ENCODE measurements at regions not wholly inside any gene's neighbourhood (a gene's known extent, or its start where the extent isn't known, plus 50 kb on each side); places are given as distances from the start of the nearest gene placed in this dataset.
A peak's percentile ranks its signal among the peaks of the same experiment; 100 is the strongest.

DNA sequence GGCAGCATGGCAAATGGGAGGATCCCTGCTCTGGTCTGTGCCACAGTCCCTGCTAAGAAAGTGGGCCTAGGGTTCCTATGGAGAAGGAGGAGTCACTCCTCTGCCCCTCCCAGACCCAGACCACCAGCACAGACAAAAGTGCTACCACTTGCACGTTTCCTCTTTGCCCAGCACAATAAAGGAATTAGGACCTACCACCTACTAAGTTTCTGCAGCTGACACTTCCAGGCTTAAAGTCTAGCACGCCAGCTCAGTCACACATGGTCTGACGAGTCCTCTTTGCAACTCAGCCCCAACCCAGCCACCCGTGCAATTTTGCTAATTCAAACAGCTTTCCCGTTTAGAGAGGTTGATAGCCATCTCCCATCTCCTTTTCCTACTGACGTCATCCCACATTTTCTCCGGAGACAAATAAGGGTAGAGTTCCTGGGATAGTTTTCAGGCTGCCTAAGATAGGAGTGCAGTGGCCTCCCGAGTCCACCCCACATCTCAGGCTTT lies 66.2 kb upstream of the PTGR2 start:
- H3K4me3 ChIP-seq = peak overlapping the region; percentile 80
- peak in 1 of 2 donors; percentile 85 for DNase-seq (ENCODE audit: low read depth in 1 of 2, low spot score in 1 of 2)
- H3K36me3 ChIP-seq = no peaks in the 10 kb centered on the region
- peaks cover 45% of the 10 kb centered on the region for H3K4me1 ChIP-seq (ENCODE audit: low read depth)
- no peak overlapping the region for H3K27ac ChIP-seq
- H3K27me3 ChIP-seq = no peaks in the 10 kb centered on the region
- TF ChIP-seq, protein P1, sequence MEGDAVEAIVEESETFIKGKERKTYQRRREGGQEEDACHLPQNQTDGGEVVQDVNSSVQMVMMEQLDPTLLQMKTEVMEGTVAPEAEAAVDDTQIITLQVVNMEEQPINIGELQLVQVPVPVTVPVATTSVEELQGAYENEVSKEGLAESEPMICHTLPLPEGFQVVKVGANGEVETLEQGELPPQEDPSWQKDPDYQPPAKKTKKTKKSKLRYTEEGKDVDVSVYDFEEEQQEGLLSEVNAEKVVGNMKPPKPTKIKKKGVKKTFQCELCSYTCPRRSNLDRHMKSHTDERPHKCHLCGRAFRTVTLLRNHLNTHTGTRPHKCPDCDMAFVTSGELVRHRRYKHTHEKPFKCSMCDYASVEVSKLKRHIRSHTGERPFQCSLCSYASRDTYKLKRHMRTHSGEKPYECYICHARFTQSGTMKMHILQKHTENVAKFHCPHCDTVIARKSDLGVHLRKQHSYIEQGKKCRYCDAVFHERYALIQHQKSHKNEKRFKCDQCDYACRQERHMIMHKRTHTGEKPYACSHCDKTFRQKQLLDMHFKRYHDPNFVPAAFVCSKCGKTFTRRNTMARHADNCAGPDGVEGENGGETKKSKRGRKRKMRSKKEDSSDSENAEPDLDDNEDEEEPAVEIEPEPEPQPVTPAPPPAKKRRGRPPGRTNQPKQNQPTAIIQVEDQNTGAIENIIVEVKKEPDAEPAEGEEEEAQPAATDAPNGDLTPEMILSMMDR (IDR thresholded peaks at IDR 0.05; ENCODE audit: low read depth, low read length) = no peak
- H3K9me3 ChIP-seq (ENCODE audit: low read depth) = no peaks in the 10 kb centered on the region

DNA sequence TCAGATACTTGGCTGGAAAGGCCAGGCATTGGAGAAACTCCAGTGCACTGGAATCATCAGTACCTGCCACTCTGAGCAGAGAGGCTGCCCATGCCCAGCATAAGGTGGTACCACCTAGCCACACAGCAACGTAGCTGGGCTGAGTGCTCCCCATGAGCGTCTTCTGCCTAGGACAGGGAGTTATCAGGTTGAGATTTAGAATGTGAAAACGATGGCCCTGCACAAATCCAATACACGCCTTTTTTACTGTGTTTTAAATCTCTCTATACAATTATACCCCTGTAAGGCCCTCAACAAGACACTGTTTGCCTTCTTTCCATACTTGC lies 66.7 kb upstream of the PTGR2 start:
- H3K27me3 ChIP-seq = no peaks in the 10 kb centered on the region

DNA sequence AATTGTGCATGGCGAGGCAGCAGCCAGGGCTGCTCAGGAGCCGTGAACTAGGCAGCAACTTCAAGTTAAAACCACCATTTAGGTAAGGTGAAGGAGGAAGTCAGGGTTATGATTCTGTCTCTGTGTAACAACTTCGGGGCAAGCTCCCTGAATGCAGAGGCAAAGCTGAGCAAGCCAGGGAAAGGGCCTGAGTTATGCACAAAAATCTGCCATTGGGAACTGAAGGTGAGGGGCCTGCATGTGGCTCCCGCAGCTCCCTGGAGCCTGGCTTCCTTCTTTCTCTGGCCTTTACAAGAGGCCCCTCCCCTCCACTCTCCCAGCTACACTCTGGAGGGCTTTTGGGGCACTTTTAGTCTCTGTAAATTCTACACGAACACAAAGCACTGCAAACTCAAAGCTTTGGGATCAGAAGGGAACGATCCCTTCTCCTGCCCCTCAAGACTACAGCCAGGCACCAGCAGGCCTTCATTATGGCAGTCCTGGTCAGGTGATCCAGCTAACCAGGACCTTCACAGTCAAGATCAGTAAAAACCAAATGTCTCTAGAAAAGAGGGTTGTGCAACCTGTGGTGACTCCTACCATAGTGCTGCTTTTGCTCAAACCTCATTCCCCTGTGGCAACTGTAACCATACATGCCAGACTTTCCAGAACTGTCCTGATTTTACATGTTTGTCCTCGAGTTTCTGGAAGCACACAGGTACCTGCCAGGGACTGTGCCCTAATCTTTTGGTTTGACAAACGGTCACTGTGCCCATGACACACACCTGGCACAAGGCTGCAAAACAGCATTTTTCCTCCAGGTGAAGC lies 67.2 kb upstream of the PTGR2 start:
- peaks cover 42% of the 10 kb centered on the region for H3K4me1 ChIP-seq (ENCODE audit: low read depth)
- H3K27ac ChIP-seq = peak overlapping the region; percentile 91
- no peak overlapping the region for H3K4me3 ChIP-seq
- no peaks in the 10 kb centered on the region for H3K27me3 ChIP-seq
- DNase-seq (ENCODE audit: low read depth in 1 of 2, low spot score in 1 of 2) = peak; percentile 37 to 78
- no peaks in the 10 kb centered on the region for H3K9me3 ChIP-seq (ENCODE audit: low read depth)
- H3K36me3 ChIP-seq = no peaks in the 10 kb centered on the region
- TF ChIP-seq, protein P1 (IDR thresholded peaks at IDR 0.05; ENCODE audit: low read depth, low read length) = no peak

More for the DNA sequence above, 66.7 kb upstream of the PTGR2 start:
- Histone ChIP-seq H3K36me3 (no peaks in the 10 kb centered on the region), H3K4me3 (no peak overlapping the region), H3K4me1 (ENCODE audit: low read depth) (peaks cover 45% of the 10 kb centered on the region), H3K27ac (no peak overlapping the region), H3K9me3 (ENCODE audit: low read depth) (no peaks in the 10 kb centered on the region)
- no peak for DNase-seq (ENCODE audit: low read depth in 1 of 2, low spot score in 1 of 2)
- TF ChIP-seq, protein P1 (IDR thresholded peaks at IDR 0.05; ENCODE audit: low read depth, low read length) = no peak

DNA sequence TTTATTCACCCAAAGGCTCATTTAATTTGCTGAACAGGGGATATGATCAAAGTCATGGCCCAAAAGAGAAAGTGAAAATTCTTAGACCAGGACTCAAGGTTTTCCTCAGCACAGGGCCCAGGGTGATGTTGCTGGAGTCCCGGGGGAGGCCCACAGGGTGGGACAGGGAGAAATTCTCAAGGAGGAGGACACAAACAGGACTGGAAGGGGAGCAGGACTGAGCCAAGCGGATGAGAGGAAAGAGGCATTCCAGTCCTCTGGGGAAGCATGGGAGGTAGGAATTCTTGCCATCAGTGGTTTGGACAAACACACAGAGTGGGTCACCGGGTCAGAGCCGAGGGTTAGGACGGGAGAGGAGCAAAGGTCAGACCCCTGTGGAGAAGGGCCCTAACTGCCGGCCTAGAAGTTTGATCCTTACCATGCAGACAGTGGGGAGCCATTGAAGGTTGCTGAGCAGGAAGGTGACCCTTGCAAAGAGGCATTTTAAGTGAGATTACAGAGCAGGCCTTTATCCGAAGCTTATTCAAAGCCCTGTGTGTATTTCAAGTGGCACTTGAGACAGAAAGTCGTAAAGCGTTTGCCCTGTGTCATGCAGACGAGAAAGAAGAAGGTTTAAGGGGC lies 68.4 kb upstream of the PTGR2 start:
- DNase-seq (ENCODE audit: low read depth in 1 of 2, low spot score in 1 of 2) = peak in 1 of 2 donors; percentile 87
- H3K27me3 ChIP-seq = no peaks in the 10 kb centered on the region
- H3K27ac ChIP-seq = peak overlapping the region; percentile 91
- H3K9me3 ChIP-seq (ENCODE audit: low read depth) = no peaks in the 10 kb centered on the region
- H3K4me1 ChIP-seq (ENCODE audit: low read depth) = peaks cover 36% of the 10 kb centered on the region
- TF ChIP-seq, protein P1 (IDR thresholded peaks at IDR 0.05; ENCODE audit: low read depth, low read length) = no peak
- H3K36me3 ChIP-seq = no peaks in the 10 kb centered on the region
- H3K4me3 ChIP-seq = no peak overlapping the region

DNA sequence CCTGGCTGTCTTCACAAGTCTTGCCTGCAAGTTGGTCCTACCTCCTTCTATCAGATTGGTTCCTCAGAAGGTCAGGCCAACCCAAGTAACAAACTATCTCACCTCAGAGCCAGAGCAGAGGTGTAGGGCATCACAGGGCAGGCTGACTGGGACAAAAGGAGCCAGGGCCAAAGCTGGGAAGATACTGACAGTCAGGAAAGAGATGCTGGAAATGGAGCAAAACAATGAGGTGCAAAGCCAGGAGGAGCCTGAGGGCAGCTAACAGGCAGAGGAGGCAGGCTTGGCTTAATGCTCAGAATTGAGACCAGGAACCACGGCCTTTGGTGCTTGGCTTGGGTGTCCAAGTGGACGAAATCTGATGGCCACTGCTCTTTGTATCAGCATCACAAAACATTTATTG lies 68.4 kb upstream of the PNMA1 start:
- H3K27me3 ChIP-seq = no peaks in the 10 kb centered on the region
- TF ChIP-seq, protein P1 (IDR thresholded peaks at IDR 0.05; ENCODE audit: low read depth, low read length) = no peak
- H3K9me3 ChIP-seq (ENCODE audit: low read depth) = no peaks in the 10 kb centered on the region
- H3K4me1 ChIP-seq (ENCODE audit: low read depth) = peaks cover 31% of the 10 kb centered on the region
- DNase-seq (ENCODE audit: low read depth in 1 of 2, low spot score in 1 of 2) = no peak
- peak overlapping the region; percentile 91 for H3K27ac ChIP-seq
- H3K4me3 ChIP-seq = no peak overlapping the region
- H3K36me3 ChIP-seq = no peaks in the 10 kb centered on the region

Measured in cardiac muscle cell (in vitro differentiated cells and primary cell).